HG03342 (cell line): ENCODE measurements at regions not wholly inside any gene's neighbourhood (a gene's known extent, or its start where the extent isn't known, plus 50 kb on each side); places are given as distances from the start of the nearest gene placed in this dataset.

ENCODE experiments used
- ATAC-seq: cut with Tn5 transposase; IDR thresholded peaks from one replicate; pipeline ENCODE4 v1.9.1; 2021; ENCODE audit warnings: mild to moderate bottlenecking, moderate library complexity; ENCODE audit not compliant: unreplicated experiment

DNA sequence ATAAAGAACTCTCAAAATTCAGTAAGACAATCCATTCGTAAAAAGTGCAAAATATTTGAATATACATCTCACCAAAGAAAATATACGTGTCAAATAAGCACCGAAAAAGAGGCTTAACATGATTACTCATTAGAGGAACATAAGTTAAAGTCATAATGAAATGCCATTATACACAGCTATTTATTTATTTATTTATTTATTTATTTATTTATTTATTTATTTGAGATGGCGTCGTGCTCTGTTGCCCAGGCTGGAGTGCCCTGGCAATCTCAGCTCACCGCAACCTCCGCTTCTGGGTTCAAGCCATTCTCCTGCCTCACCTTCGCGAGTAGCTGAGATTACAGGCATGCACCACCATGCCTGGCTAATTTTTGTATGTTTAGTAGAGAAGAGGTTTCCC lies 203.6 kb upstream of the UBASH3B start:
- ATAC-seq, result no peak

DNA sequence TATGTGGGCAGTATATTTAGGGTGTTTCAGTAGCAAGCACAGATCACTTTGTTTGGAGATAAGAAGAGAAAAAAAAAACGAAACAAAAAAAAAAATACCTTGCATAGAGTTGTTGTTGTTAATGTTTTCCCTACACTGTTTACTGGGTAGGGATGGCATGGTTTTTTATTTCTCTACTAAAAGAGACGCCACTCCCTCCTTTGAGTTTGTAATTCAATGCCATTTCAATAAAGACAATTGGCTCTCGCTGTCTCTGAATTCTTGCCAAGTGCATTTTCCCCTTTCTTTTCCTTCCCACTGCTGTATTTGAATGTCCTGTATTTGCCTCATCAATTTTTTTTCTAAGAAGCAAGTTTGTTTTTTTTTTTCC lies 213.9 kb upstream of the UBASH3B start:
- no peak for ATAC-seq

DNA sequence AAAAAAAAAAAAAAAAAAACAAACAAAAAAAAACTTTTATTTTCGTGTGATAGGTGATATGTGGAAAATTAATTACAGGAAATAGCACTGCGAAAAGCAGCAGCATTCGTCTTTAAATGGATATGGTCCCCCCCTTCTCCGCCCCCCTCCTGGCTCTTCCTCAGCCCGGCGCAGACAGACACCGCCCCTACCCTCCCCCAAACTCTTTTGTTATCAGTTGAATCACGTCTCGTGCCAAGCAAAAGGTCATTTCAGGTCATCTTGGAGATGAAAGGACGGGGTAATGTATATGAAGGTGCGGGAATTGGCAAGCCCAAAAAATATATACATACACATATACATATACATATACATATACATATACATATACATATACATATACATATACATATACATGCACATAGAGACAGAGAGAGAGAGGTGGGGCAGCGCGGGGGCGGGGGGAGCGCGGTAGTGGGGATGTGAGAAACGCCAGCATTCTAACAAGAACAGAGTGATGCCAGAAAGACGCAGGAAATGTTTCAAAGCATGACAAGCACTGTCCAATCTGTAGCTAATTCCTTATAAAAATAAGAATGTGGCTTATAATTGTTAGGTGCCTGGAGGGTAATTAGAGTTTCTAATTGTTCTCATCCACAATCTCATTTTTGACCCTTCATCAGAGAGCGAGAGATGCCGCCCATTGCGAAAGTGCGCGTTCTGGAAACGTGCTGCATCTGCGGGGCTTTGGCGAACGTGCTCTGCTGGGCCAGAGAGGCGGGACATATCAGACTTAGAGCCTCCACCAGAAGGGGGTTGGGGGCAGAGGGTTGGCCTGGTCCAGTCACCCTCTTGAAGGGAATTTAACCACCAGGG lies 214.5 kb upstream of the UBASH3B start:
- no peak for ATAC-seq

DNA sequence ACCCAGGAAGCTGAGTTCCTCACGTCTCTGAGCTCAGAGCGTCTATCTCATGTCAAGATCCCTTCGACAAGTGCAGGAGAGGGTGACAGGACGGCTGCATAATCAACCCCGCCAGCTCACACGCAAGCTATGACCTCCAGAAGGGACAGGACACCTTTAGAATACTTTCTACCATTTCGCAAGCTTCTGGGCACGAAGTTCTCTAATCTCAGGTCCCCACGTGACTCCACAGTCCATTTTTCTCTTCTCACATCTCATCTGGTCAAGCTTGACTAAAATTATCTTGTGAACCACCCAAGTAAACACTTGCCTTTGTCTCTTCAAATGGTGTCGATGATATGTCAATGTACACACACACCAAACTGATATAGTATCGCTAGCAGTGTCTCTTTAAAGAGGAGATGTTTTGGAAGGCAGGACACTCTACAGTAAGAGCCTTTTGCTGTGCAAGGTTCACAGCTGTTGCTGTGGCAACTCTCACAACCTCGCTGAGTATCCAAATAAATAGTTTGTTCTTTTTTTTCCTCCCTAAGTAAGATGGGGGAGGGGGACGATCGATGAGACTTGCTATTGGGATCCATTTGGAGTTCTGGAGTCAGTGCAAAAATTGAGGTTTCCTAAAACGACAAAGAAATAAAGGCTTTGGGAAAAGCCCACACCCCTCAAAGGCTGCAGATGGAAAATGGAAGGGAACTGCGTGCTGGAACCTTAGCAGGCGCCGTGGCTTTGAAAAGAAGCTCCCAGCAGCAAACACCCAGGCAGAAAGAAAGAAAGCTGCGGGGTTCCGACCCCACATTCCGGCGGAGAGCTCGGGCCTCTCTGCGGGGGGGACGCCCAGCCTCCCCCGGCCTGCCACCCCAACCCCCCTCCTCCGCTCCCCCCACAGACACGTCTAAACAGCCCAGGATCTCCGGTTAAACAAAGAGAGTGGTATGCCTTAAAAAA lies 215.4 kb upstream of the UBASH3B start:
- ATAC-seq, result no peak

DNA sequence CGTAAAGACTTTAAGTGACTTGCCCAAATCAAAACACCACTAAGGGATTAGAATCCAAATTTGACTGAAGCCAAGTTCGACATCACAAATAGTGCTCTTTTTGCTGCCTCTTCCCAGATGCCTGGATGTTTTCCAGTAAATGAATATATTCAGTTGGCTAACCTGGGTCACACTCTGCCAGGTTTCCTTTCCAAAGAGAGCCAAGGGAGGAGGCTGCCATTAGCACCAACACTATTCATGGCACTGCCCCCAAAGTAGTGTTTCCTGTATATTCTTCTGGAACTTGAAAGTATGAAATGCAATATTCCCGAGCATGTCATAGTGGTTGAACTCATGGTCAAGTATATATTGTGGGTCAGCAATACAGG lies 219.3 kb upstream of the UBASH3B start:
- no peak for ATAC-seq

DNA sequence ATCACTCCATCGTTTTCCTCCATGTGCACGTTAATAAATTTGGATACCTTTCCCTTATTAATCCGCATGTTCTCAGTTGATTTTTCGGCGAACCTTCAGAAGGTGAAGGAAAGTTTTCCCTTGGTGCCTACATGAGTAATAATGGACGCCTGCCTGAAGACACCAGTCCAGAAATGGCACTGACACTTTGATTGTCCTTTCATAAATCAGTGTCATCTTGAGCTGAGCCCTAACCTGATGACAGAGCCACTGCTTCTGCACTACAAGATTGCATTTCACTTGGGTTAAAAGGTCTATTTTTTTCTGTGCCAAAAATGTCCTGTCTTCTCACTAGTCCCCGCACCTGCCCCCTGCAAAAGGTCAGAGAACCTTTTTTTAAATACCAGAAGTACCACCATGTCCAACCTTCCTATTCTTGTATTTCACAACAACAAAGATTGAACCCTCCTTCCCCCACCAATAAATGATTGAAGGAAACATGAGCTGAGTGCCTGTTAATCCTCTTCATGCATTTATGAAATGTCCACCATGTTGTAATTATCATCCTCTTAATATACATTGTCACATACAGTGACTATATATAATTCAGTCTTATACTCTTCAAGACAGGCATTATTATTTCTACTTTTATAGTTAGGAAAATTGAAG lies 219.9 kb upstream of the UBASH3B start:
- no peak for ATAC-seq

DNA sequence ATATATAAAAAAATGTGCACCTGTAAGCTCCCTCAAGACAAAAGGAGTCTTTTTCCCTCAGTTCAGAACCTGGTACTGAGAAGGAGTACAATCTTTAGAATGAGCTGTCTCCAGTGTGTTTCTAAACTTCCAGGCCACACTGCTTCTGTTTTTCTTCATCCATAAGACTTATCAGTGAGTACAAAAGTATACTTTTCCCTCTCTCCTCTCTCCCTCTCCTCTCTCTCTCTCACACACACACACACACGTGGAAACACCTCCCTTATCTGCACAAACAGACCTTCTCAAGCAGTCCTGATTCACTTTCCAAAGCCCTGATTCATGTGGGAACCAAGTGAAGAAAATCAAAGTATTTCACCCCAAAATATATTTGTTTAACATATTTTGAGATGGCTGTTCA lies 220.7 kb upstream of the UBASH3B start:
- no peak for ATAC-seq

DNA sequence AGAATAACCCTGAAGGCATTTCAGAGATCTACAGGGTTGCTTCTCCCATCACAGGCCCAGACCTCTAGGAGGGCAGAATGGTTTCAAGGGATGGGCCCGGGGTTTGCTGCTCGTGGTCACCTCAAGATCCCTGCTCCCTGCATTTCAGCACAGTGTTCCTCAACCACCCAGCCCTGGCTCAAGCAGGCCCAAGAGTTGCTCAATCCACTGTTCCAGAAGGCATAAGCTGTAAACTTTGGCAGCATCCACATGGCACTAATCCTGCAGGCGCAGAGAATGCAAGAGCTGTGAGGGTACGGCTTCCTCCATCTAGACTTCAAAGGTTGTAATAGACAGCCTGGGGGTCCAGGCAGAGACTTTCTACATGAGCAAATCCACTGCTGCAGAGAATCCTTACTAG lies 225.0 kb upstream of the UBASH3B start:
- ATAC-seq, result no peak

DNA sequence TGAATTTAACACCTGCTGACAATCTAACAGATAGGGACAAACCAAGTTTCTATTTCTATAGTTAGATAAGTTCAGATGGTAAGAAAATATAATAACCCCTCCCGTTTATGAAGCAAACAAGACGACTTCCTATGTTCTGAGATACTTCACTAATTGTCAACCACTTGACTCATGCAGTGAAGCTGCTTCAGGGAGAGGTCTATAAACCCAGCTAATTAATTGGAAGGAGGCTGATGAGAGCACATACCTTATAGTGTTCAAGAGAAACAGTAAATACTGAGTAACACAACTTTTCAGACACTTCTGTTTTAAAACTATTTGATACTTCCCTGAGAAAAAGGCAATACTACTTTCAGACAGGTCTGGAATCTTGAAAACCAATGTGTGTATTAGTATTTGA lies 229.4 kb upstream of the UBASH3B start:
- no peak for ATAC-seq

DNA sequence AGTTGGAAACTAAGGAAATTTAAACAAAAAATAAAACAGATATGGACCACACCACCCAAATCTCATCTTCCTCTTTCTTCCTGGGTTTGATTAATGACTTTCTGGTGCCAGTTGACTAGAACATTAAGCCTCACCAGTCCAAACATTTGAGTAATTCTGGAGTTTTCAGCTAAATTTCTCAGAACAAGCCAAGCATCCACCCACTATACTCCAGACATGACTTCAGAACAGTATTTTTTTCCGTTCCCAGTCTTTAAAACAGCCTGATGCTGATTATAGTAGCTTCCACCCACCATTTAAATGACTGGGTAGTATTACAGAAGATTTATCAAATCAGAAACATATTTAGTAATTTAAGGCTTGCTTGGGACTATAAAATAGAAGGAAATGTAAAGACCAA lies 230.9 kb upstream of the UBASH3B start:
- ATAC-seq, result no peak

DNA sequence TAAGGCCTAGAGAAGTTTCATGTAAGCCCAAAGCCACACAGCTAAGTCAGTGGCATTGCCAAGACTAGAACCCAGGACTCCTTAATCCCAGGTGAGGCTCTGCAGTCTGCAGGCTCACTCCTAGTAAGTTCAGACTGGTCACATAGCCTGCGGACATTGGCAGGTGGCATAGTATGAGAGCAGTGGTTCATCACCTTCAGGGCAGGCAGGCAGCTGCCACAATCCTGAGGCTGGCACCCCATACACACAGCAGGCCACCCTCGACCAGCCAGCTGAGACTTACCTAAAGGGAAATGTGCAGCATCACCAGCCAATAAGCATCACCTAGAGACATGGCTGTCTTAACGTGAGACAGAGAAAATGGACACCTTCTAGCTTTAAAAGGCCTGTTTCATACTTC lies 231.6 kb upstream of the UBASH3B start:
- ATAC-seq, result no peak

DNA sequence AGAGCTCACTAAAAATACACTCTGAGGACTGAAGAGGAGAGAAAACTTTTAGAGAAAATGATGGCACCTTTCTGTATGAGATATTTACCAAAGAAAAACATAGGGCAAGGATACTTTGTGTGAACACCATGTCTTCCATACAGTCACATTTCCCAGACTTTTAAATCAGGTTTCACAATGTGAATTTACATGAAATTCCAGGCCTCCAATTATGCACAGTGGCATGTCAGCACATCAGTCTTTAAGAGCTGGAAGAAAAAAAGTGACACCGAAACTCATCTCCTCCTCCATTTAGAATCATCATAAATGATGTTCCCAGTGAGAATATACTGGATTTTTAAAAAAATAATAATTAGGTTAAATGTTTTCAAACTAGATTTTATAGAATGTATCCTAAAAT lies 232.2 kb upstream of the UBASH3B start:
- no peak for ATAC-seq

DNA sequence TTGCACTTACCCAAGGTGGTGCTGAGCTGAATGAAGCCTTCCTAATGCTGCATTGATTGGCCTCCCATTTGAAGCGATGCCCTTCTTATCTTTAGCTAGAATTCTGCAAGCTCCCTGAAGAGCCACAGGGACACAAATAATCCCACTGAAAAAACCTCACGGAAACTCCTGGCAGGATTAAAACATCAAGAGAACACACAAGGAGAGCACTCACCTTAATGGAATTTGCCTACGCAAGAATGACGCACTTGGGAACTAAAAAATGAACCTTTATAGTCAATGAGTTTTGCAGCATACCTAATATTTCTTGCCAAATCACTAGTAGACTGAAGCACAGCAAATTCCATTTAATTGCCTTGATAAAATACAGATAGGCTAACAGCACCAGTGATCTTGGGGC lies 232.8 kb upstream of the UBASH3B start:
- no peak for ATAC-seq

DNA sequence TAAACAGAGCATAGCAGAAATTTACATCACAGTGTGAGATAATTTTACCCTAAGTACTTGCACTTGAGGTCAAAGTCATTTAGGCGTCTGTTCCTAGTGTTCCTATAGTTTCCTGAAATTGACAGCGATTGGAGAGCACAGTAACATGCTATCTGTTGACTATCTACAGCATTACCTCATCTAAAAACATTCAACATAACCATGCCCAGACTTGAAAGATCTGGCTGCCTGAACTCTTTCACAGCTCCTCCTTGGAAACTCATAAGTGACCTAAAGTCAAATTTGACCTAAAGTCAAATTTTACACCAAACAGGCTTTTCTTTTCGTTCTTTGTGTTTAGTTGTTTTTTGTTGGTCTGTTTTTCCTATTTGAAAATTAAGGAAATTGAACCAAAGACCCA lies 233.8 kb upstream of the UBASH3B start:
- ATAC-seq, result no peak

DNA sequence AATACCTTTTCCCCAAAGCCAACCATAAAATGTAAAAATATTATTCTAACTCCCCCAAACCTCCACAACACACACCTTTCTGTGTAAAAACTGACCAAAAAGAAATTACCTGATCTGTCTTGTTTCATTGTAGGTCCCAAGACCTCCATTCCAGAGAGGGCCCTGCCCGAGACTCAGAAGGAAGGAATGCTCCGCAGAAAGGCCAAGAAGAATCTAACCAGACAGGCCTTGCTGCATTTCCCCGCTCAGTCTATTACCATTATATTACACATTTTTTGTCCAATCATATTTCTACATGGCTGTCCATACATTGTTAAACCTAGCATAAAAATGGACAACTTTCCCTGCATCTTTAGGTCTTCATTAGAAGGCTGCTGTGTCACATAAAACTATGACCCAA lies 237.5 kb upstream of the UBASH3B start:
- no peak for ATAC-seq

DNA sequence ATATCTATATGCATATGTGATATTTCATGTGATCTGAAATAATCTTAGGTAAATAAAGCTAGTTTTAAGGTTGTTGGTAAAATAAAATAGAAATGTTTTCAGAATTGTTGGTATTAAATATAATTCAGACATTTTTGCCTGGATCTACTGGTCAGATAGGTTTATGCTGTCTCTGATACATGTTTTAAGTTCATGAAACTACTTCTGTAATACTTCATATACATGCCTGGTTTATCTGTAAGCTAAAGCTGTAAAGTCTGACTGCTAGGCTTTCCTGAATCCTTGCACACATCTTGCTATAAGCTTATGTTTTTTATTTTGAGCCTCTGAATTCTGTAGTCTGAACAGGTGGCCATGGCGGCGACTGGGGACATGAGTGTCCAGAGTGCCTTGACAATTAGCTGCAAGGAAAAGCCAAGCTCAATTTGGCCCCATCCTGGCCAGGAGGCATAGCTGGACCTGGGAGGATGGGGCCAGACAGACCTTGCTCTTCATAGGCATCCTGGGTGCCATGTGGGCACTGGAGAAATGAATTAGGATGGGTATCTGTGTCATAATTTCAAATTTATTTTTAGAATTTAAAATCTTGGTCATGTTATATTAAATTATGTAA lies 241.0 kb upstream of the UBASH3B start:
- no peak for ATAC-seq

DNA sequence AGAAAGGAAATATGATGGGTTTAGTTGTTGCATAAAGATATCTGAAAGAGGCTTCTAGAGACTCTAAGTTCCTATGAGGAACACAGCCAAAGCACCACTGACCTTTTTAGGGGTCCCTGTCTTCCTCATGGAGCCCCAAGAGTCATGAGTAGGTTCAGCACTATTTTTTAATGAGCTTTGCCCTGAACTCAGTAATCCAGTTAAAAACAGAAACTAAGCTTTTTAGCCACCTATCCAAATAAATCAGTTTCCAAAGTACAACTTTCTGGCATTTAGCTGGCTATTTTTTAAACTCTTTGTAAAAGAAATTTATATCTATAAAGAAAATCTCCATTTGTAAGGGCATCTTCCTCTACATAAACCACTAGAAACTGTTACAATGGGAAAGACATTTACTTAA lies 241.8 kb upstream of the UBASH3B start:
- ATAC-seq, result no peak

DNA sequence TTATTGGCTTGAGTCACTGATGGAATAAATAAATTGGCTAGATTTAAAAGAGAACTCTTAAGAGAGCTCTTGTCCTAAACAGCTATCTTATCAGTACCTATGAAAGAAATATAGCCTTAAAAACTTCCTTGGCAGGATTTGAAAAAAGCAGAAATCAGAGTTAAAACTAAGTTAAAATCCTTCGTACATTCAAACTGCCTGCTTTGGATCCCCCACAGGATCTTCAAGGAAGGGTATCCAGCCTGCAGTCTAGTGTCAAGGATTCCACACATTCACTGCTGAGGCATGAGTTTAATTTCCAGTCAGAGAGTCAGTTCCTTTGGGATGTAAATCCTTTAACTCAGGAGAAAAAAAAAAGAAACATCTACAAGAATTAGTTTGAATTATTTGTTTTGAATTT lies 242.9 kb upstream of the UBASH3B start:
- no peak for ATAC-seq

DNA sequence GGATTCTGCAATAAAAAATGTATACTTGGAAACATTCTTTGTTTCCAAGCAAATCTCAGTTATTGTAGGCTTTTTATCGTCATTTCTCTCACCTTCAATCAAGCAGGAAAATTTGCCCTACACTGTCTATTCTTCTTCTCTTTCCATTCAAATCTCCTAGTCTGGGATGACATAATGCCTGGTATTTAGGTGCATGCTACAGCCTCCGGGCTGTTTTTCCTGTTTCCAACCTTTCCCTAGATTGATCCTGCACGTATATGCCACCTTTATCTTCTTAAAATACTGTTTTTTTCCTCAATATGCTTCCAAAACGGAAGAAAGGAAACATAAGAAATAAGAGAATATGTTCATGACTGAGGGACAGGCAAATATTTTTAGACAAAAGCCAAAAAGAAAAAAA lies 249.1 kb upstream of the UBASH3B start:
- no peak for ATAC-seq

DNA sequence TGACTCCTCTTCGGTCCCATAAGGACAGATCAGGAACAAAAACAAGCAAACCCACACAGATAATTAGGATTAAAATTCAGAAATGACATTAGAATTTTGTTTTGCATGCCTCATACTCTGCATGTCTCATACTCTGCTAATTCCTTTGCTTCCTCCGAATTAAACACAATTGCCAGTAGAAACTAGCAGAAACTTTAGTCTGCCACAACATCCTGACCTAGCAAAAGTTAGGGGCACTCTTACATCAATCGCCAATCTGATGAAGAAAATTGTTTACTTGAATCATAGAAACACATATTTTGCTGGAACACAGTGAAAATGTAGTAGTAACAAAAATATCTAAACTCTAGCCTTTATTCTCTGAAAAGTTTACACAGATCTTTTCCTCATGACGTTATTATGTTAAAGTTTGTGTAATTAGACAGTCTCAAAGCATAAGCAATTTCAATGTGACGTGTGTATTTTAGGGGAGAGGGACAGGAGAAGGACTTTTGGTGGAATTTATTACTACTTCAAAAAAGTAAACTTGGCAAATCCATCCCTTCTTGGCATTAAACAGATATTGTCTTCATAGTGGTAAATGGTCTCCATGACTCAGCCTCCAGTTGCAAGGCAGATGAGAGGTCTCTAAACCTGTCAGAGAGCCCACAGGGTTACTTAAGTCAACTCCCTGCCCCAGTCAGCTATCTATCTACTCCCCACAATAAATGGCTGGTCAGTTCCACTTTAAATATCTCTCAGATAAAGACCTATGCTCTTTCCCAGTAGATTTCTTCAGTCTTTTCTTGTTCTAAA lies 249.8 kb upstream of the UBASH3B start:
- no peak for ATAC-seq
